ENCODE measurements at regions not wholly inside any gene's neighbourhood (a gene's known extent, or its start where the extent isn't known, plus 50 kb on each side); places are given as distances from the start of the nearest gene placed in this dataset.
A peak's percentile ranks its signal among the peaks of the same experiment; 100 is the strongest.
"Not testable (repeated sequence)": the region's sequence is repeated elsewhere in the genome, so short reads cannot be mapped to it uniquely, and the experiment has no call there.

- no peak overlapping the region for H2AFZ ChIP-seq (ENCODE audit: low read length)
- H3K36me3 ChIP-seq (ENCODE audit: insufficient read depth, low read length) = no peaks in the 10 kb centered on the region
- H3K27me3 ChIP-seq (ENCODE audit: low read length) = no peaks in the 10 kb centered on the region
- no peaks in the 10 kb centered on the region for H3K9me3 ChIP-seq (ENCODE audit: low read length)
- no peak for DNase-seq
- H3K9me2 ChIP-seq (replicated peaks; ENCODE audit: insufficient read depth, low read length) = no peaks in the 10 kb centered on the region
- no peaks in the 10 kb centered on the region for H3K79me2 ChIP-seq (ENCODE audit: low read length)
- H3K4me2 ChIP-seq (ENCODE audit: low read depth, low read length, poor library complexity, severe bottlenecking) = no peak overlapping the region
- no peaks in the 10 kb centered on the region for H4K20me1 ChIP-seq (ENCODE audit: insufficient read depth, low read depth, low read length)
- H3K4me1 ChIP-seq (ENCODE audit: low read length) = no peaks in the 10 kb centered on the region
- H3K9ac ChIP-seq (ENCODE audit: low read length) = no peak overlapping the region
- H3K27ac ChIP-seq (ENCODE audit: low read length) = no peak overlapping the region
- H3K4me3 ChIP-seq (ENCODE audit: low read length) = no peak overlapping the region
These were observed 1044.9 kb upstream of the FLRT2 start for GRCh38 chr14:84485036-84485435.

DNA sequence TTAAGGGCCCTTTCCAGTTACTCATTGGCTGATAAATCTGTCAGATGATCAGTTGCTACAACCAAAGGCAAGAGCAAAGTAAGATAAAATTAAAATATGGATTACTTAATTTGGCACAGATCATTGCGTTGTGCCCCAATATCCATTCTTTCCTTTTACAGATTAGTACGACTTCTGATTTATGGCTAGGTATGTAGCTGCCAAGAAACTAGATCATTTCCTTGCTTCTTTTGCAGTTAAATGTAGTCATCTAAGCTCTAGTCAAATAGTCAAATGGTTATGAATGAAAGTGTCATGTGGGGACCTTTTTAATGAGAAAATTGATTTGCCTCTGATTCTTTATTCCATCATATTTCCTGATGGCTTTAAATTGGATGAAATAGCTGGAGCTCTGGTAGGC lies 1039.9 kb upstream of the FLRT2 start:
- H3K27me3 ChIP-seq (ENCODE audit: low read length) = no peaks in the 10 kb centered on the region
- no peaks in the 10 kb centered on the region for H3K36me3 ChIP-seq (ENCODE audit: insufficient read depth, low read length)
- H2AFZ ChIP-seq (ENCODE audit: low read length) = no peak overlapping the region
- H3K79me2 ChIP-seq (ENCODE audit: low read length) = no peaks in the 10 kb centered on the region
- H3K9me2 ChIP-seq (replicated peaks; ENCODE audit: insufficient read depth, low read length) = no peaks in the 10 kb centered on the region
- H3K4me3 ChIP-seq (ENCODE audit: low read length) = no peak overlapping the region
- H3K27ac ChIP-seq (ENCODE audit: low read length) = no peak overlapping the region
- no peaks in the 10 kb centered on the region for H3K9me3 ChIP-seq (ENCODE audit: low read length)
- peaks cover 11% of the 10 kb centered on the region for H3K4me1 ChIP-seq (ENCODE audit: low read length)
- DNase-seq = no peak
- no peak overlapping the region for H3K9ac ChIP-seq (ENCODE audit: low read length)
- no peaks in the 10 kb centered on the region for H4K20me1 ChIP-seq (ENCODE audit: insufficient read depth, low read depth, low read length)
- no peak overlapping the region for H3K4me2 ChIP-seq (ENCODE audit: low read depth, low read length, poor library complexity, severe bottlenecking)

GRCh38 chr14:84492685-84493084 lies 1037.3 kb upstream of the FLRT2 start:
- Histone ChIP-seq H3K9me2 (replicated peaks; ENCODE audit: insufficient read depth, low read length) (no peaks in the 10 kb centered on the region), H4K20me1 (ENCODE audit: insufficient read depth, low read depth, low read length) (no peaks in the 10 kb centered on the region), H2AFZ (ENCODE audit: low read length) (no peak overlapping the region), H3K4me1 (ENCODE audit: low read length) (peaks cover 11% of the 10 kb centered on the region), H3K79me2 (ENCODE audit: low read length) (no peaks in the 10 kb centered on the region), H3K4me2 (ENCODE audit: low read depth, low read length, poor library complexity, severe bottlenecking) (no peak overlapping the region), H3K9ac (ENCODE audit: low read length) (no peak overlapping the region), H3K36me3 (ENCODE audit: insufficient read depth, low read length) (no peaks in the 10 kb centered on the region), H3K27me3 (ENCODE audit: low read length) (no peaks in the 10 kb centered on the region), H3K27ac (ENCODE audit: low read length) (no peak overlapping the region), H3K9me3 (ENCODE audit: low read length) (no peaks in the 10 kb centered on the region), H3K4me3 (ENCODE audit: low read length) (no peak overlapping the region)
- DNase-seq = no peak

DNA sequence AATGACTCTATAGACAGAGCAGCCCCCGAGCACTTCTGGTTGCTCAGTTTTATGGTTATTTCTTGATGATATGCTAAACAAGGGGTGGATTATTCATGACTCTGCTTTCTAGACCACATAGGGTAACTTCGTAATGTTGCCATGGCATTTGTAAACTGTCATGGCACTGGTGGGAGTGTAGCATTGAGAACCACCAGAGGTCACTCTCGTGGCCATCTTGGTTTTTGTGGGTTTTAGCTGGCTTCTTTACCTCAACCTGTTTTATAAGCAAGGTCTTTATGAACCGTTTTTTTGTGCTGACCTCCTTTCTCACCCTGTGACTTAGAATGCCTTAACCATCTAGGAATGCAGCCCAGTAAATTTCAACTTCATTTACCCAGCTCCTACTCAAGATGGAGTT lies 1036.2 kb upstream of the FLRT2 start:
- H3K4me3 ChIP-seq (ENCODE audit: low read length) = no peak overlapping the region
- peak; percentile 72 for DNase-seq
- no peaks in the 10 kb centered on the region for H3K27me3 ChIP-seq (ENCODE audit: low read length)
- H4K20me1 ChIP-seq (ENCODE audit: insufficient read depth, low read depth, low read length) = no peaks in the 10 kb centered on the region
- no peak overlapping the region for H3K9ac ChIP-seq (ENCODE audit: low read length)
- peak overlapping the region; percentile 10; the same call in 1 of the 2 replicates for H2AFZ ChIP-seq (ENCODE audit: low read length)
- H3K9me3 ChIP-seq (ENCODE audit: low read length) = no peaks in the 10 kb centered on the region
- no peak overlapping the region for H3K27ac ChIP-seq (ENCODE audit: low read length)
- H3K4me1 ChIP-seq (ENCODE audit: low read length) = peaks cover 11% of the 10 kb centered on the region
- no peaks in the 10 kb centered on the region for H3K36me3 ChIP-seq (ENCODE audit: insufficient read depth, low read length)
- H3K9me2 ChIP-seq (replicated peaks; ENCODE audit: insufficient read depth, low read length) = no peaks in the 10 kb centered on the region
- H3K79me2 ChIP-seq (ENCODE audit: low read length) = no peaks in the 10 kb centered on the region
- peak overlapping the region; percentile 11 for H3K4me2 ChIP-seq (ENCODE audit: low read depth, low read length, poor library complexity, severe bottlenecking)

DNA sequence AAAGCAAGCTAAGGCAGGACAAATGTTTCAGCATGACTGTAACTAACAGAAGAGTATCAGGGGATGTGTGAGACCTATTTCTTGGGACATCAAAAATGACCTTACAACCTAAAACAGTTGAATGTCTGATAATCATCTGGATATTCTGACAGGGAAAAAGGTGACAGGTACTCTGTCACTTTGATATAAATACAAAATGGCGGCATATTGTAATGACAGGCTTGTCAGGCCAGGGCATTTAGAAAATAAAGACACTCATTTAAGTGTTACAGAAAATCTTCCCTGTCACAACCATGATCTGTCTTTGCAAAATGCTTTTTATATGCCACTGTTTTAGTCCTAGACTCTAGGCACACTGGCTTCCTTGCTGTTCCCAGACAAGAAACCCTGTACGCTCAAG lies 1033.3 kb upstream of the FLRT2 start:
- H3K36me3 ChIP-seq (ENCODE audit: insufficient read depth, low read length) = no peaks in the 10 kb centered on the region
- H3K27ac ChIP-seq (ENCODE audit: low read length) = no peak overlapping the region
- H3K9ac ChIP-seq (ENCODE audit: low read length) = no peak overlapping the region
- no peak overlapping the region for H3K4me3 ChIP-seq (ENCODE audit: low read length)
- H2AFZ ChIP-seq (ENCODE audit: low read length) = no peak overlapping the region
- H4K20me1 ChIP-seq (ENCODE audit: insufficient read depth, low read depth, low read length) = no peaks in the 10 kb centered on the region
- peaks cover 11% of the 10 kb centered on the region for H3K4me1 ChIP-seq (ENCODE audit: low read length)
- no peak overlapping the region for H3K4me2 ChIP-seq (ENCODE audit: low read depth, low read length, poor library complexity, severe bottlenecking)
- H3K9me3 ChIP-seq (ENCODE audit: low read length) = no peaks in the 10 kb centered on the region
- no peaks in the 10 kb centered on the region for H3K9me2 ChIP-seq (replicated peaks; ENCODE audit: insufficient read depth, low read length)
- DNase-seq = no peak
- no peaks in the 10 kb centered on the region for H3K79me2 ChIP-seq (ENCODE audit: low read length)
- H3K27me3 ChIP-seq (ENCODE audit: low read length) = no peaks in the 10 kb centered on the region

- not testable (repeated sequence) for H3K27ac ChIP-seq (ENCODE audit: low read length); H3K4me2 ChIP-seq (ENCODE audit: low read depth, low read length, poor library complexity, severe bottlenecking); H3K9ac ChIP-seq (ENCODE audit: low read length); H4K20me1 ChIP-seq (ENCODE audit: insufficient read depth, low read depth, low read length); H3K27me3 ChIP-seq (ENCODE audit: low read length); H3K9me3 ChIP-seq (ENCODE audit: low read length); DNase-seq; H2AFZ ChIP-seq (ENCODE audit: low read length); H3K79me2 ChIP-seq (ENCODE audit: low read length); H3K4me3 ChIP-seq (ENCODE audit: low read length); H3K9me2 ChIP-seq (replicated peaks; ENCODE audit: insufficient read depth, low read length); H3K36me3 ChIP-seq (ENCODE audit: insufficient read depth, low read length); H3K4me1 ChIP-seq (ENCODE audit: low read length)
These were observed 1017.1 kb upstream of the FLRT2 start for GRCh38 chr14:84512823-84513222.

- Histone ChIP-seq H3K27me3 (ENCODE audit: low read length) (no peaks in the 10 kb centered on the region), H3K36me3 (ENCODE audit: insufficient read depth, low read length) (no peaks in the 10 kb centered on the region), H2AFZ (ENCODE audit: low read length) (no peak overlapping the region), H3K79me2 (ENCODE audit: low read length) (no peaks in the 10 kb centered on the region), H3K9me3 (ENCODE audit: low read length) (no peaks in the 10 kb centered on the region), H3K9me2 (replicated peaks; ENCODE audit: insufficient read depth, low read length) (no peaks in the 10 kb centered on the region), H4K20me1 (ENCODE audit: insufficient read depth, low read depth, low read length) (no peaks in the 10 kb centered on the region), H3K4me1 (ENCODE audit: low read length) (no peaks in the 10 kb centered on the region), H3K4me2 (ENCODE audit: low read depth, low read length, poor library complexity, severe bottlenecking) (no peak overlapping the region), H3K27ac (ENCODE audit: low read length) (no peak overlapping the region), H3K4me3 (ENCODE audit: low read length) (no peak overlapping the region), H3K9ac (ENCODE audit: low read length) (no peak overlapping the region)
- DNase-seq = no peak
These were observed 1010.1 kb upstream of the FLRT2 start for GRCh38 chr14:84519836-84520235.

DNA sequence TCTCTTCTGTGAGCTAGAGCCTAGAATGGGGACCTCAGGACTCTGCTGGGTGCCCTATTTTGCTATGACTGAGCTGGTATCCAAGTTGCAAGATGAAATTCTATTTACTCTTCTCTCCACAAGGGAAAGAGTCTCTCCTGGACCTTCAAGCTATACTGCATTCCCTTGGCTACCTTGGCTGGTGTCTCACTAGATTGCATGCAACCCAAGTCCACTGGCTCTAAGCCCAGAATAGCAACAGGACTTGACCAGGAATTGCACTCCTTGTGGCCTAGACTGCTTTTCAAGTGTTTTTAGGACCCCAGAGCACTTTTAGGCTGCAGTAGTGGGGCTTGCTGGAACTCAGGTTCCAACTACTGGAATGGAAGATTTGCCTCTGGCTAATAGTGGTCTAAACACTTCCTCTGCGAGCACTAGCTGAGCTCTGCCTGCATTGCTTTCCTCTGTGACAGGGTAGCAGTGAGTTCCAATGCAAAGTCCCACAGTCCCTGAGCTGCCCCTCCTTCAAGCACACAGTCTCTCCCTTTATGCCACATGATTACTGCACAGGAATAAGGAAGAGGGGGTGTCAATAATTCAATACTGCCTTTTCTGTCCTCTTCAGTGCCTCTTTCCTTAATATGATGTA lies 1009.1 kb upstream of the FLRT2 start:
- no peaks in the 10 kb centered on the region for H4K20me1 ChIP-seq (ENCODE audit: insufficient read depth, low read depth, low read length)
- H2AFZ ChIP-seq (ENCODE audit: low read length) = no peak overlapping the region
- no peaks in the 10 kb centered on the region for H3K36me3 ChIP-seq (ENCODE audit: insufficient read depth, low read length)
- H3K9ac ChIP-seq (ENCODE audit: low read length) = no peak overlapping the region
- H3K27ac ChIP-seq (ENCODE audit: low read length) = no peak overlapping the region
- H3K27me3 ChIP-seq (ENCODE audit: low read length) = no peaks in the 10 kb centered on the region
- H3K4me2 ChIP-seq (ENCODE audit: low read depth, low read length, poor library complexity, severe bottlenecking) = no peak overlapping the region
- H3K79me2 ChIP-seq (ENCODE audit: low read length) = no peaks in the 10 kb centered on the region
- DNase-seq = no peak
- H3K9me3 ChIP-seq (ENCODE audit: low read length) = no peaks in the 10 kb centered on the region
- no peak overlapping the region for H3K4me3 ChIP-seq (ENCODE audit: low read length)
- no peaks in the 10 kb centered on the region for H3K4me1 ChIP-seq (ENCODE audit: low read length)
- 0 out of 2 replicates have a peak, but pooled peaks cover 6% of the 10 kb centered on the region for H3K9me2 ChIP-seq (replicated peaks; ENCODE audit: insufficient read depth, low read length)

DNA sequence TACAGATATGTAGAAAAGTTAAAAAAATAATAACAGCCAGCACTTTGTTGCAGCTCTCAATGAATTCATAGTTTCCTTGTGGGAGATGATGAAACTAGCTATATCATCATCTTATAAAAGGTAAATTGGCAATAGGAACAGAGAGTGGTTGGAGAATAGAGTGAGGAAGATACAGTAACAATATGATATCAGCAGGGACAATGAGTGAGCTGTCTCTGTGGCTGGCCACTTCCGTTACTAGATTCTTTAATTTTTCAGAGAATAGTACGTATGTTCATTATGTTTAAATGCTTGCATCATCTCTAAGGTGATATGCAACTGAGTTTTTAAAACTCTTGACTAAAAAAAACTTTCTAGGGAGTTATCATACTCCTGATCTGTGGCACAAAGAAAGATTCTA lies 1006.2 kb upstream of the FLRT2 start:
- Histone ChIP-seq H3K36me3 (ENCODE audit: insufficient read depth, low read length) (no peaks in the 10 kb centered on the region), H3K79me2 (ENCODE audit: low read length) (no peaks in the 10 kb centered on the region), H3K9me3 (ENCODE audit: low read length) (no peaks in the 10 kb centered on the region), H4K20me1 (ENCODE audit: insufficient read depth, low read depth, low read length) (no peaks in the 10 kb centered on the region), H2AFZ (ENCODE audit: low read length) (no peak overlapping the region), H3K9me2 (replicated peaks; ENCODE audit: insufficient read depth, low read length) (0 out of 2 replicates have a peak, but pooled peaks cover 7% of the 10 kb centered on the region), H3K27me3 (ENCODE audit: low read length) (no peaks in the 10 kb centered on the region), H3K9ac (ENCODE audit: low read length) (no peak overlapping the region), H3K4me3 (ENCODE audit: low read length) (no peak overlapping the region), H3K4me2 (ENCODE audit: low read depth, low read length, poor library complexity, severe bottlenecking) (no peak overlapping the region), H3K27ac (ENCODE audit: low read length) (no peak overlapping the region), H3K4me1 (ENCODE audit: low read length) (peaks cover 9% of the 10 kb centered on the region)
- no peak for DNase-seq
